ENCODE measurements at regions not wholly inside any gene's neighbourhood (a gene's known extent, or its start where the extent isn't known, plus 50 kb on each side); places are given as distances from the start of the nearest gene placed in this dataset.

DNA sequence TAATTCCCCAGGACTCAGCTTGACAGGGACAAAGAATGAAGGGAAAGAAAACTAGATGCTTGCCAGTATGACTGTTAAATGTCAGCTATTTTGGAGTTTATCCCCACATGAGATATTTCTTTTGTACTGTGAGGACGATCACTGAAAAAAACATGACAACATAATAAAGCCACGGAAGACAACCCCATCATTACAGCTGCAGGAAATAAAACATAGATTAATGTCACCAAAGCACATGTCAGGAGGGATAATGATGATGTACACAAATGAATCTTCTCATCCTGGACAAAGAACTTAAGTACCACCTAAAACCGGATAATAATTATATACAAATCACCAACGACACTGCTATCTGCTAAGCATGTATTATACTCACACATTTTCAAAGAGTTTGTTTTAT is 84.6 kb upstream of the GRIP1 start:
- Histone ChIP-seq H3K27me3 (ENCODE audit: insufficient read depth, low read length, poor library complexity) (peaks cover 5% of the 10 kb centered on the region), H2AFZ (ENCODE audit: low read depth, low read length) (no peak overlapping the region), H3K9me3 (ENCODE audit: insufficient read depth, low read length, severe bottlenecking) (no peaks in the 10 kb centered on the region), H4K20me1 (ENCODE audit: insufficient read depth, low read length) (no peaks in the 10 kb centered on the region), H3K27ac (ENCODE audit: low read length) (no peak overlapping the region), H3K4me2 (ENCODE audit: insufficient read depth, low read length) (no peak overlapping the region), H3K4me3 (ENCODE audit: low read depth in 1 of 2, low read length in 2 of 2) (no peak overlapping the region), H3K9ac (ENCODE audit: low read depth, low read length) (no peak overlapping the region), H3K4me1 (ENCODE audit: insufficient read depth, low read length) (peaks cover 6% of the 10 kb centered on the region; the same call in 1 of the 2 replicates), H3K36me3 (ENCODE audit: insufficient read depth, low read length) (no peaks in the 10 kb centered on the region), H3K79me2 (ENCODE audit: insufficient read depth, low read length) (no peaks in the 10 kb centered on the region)
- DNase-seq (no peak), ATAC-seq (ENCODE audit: insufficient read depth, low read depth) (no peak)
- no peak for TF ChIP-seq EZH2 (IDR thresholded peaks at IDR 0.05; ENCODE audit: borderline replicate concordance, low read depth, low read length, severe bottlenecking)
- TF ChIP-seq, protein P1, sequence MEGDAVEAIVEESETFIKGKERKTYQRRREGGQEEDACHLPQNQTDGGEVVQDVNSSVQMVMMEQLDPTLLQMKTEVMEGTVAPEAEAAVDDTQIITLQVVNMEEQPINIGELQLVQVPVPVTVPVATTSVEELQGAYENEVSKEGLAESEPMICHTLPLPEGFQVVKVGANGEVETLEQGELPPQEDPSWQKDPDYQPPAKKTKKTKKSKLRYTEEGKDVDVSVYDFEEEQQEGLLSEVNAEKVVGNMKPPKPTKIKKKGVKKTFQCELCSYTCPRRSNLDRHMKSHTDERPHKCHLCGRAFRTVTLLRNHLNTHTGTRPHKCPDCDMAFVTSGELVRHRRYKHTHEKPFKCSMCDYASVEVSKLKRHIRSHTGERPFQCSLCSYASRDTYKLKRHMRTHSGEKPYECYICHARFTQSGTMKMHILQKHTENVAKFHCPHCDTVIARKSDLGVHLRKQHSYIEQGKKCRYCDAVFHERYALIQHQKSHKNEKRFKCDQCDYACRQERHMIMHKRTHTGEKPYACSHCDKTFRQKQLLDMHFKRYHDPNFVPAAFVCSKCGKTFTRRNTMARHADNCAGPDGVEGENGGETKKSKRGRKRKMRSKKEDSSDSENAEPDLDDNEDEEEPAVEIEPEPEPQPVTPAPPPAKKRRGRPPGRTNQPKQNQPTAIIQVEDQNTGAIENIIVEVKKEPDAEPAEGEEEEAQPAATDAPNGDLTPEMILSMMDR (IDR thresholded peaks at IDR 0.05; ENCODE audit: borderline replicate concordance, extremely low read depth, low read length, poor library complexity, severe bottlenecking): no peak

DNA sequence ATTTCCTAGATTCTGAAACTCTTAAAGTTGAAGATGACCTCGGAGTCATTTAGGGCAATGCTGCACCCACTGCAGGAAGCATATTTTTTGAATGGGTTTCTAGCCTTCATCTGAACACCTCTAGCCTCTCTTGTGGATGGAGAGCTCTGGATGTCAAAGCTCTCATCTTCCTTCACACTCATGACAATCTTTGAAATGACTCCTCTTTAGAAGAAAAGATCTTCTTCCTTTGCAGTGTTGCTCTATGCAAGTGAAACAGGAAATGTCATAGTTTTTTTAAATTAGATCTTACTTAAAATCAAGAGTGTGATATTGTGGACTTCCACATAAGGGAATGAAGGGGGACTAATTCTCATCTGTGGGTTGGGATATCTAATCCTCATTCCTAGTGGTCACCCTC is 86.3 kb upstream of the GRIP1 start:
- no peaks in the 10 kb centered on the region for H3K36me3 ChIP-seq (ENCODE audit: insufficient read depth, low read length)
- H3K4me3 ChIP-seq (ENCODE audit: low read depth in 1 of 2, low read length in 2 of 2): no peak overlapping the region
- H3K4me2 ChIP-seq (ENCODE audit: insufficient read depth, low read length): no peak overlapping the region
- H3K27ac ChIP-seq (ENCODE audit: low read length): no peak overlapping the region
- no peak for ATAC-seq (ENCODE audit: insufficient read depth, low read depth)
- no peak overlapping the region for H3K9ac ChIP-seq (ENCODE audit: low read depth, low read length)
- no peaks in the 10 kb centered on the region for H3K79me2 ChIP-seq (ENCODE audit: insufficient read depth, low read length)
- no peak overlapping the region for H2AFZ ChIP-seq (ENCODE audit: low read depth, low read length)
- H3K9me3 ChIP-seq (ENCODE audit: insufficient read depth, low read length, severe bottlenecking): no peaks in the 10 kb centered on the region
- TF ChIP-seq, protein P1 (IDR thresholded peaks at IDR 0.05; ENCODE audit: borderline replicate concordance, extremely low read depth, low read length, poor library complexity, severe bottlenecking): no peak
- TF ChIP-seq EZH2 (IDR thresholded peaks at IDR 0.05; ENCODE audit: borderline replicate concordance, low read depth, low read length, severe bottlenecking): no peak
- H3K4me1 ChIP-seq (ENCODE audit: insufficient read depth, low read length): peaks cover 6% of the 10 kb centered on the region; the same call in 1 of the 2 replicates
- no peaks in the 10 kb centered on the region for H4K20me1 ChIP-seq (ENCODE audit: insufficient read depth, low read length)
- DNase-seq: no peak
- peaks cover 5% of the 10 kb centered on the region for H3K27me3 ChIP-seq (ENCODE audit: insufficient read depth, low read length, poor library complexity)

- Histone ChIP-seq H3K9me3 (ENCODE audit: insufficient read depth, low read length, severe bottlenecking) (no peaks in the 10 kb centered on the region), H3K36me3 (ENCODE audit: insufficient read depth, low read length) (no peaks in the 10 kb centered on the region), H3K4me3 (ENCODE audit: low read depth in 1 of 2, low read length in 2 of 2) (no peak overlapping the region), H3K4me1 (ENCODE audit: insufficient read depth, low read length) (peaks cover 6% of the 10 kb centered on the region; the same call in 1 of the 2 replicates), H3K9ac (ENCODE audit: low read depth, low read length) (no peak overlapping the region), H3K27ac (ENCODE audit: low read length) (no peak overlapping the region), H3K4me2 (ENCODE audit: insufficient read depth, low read length) (no peak overlapping the region), H2AFZ (ENCODE audit: low read depth, low read length) (no peak overlapping the region), H4K20me1 (ENCODE audit: insufficient read depth, low read length) (no peaks in the 10 kb centered on the region), H3K79me2 (ENCODE audit: insufficient read depth, low read length) (no peaks in the 10 kb centered on the region), H3K27me3 (ENCODE audit: insufficient read depth, low read length, poor library complexity) (peaks cover 5% of the 10 kb centered on the region)
- DNase-seq (no peak), ATAC-seq (ENCODE audit: insufficient read depth, low read depth) (no peak)
- TF ChIP-seq EZH2 (IDR thresholded peaks at IDR 0.05; ENCODE audit: borderline replicate concordance, low read depth, low read length, severe bottlenecking): no peak
- TF ChIP-seq, protein P1 (IDR thresholded peaks at IDR 0.05; ENCODE audit: borderline replicate concordance, extremely low read depth, low read length, poor library complexity, severe bottlenecking): no peak
These were observed 88.7 kb upstream of the GRIP1 start for GRCh38 chr12:66767536-66767935.

GRCh38 chr12:66768293-66768692 is 89.4 kb upstream of the GRIP1 start:
- Histone ChIP-seq H3K9me3 (ENCODE audit: insufficient read depth, low read length, severe bottlenecking) (no peaks in the 10 kb centered on the region), H3K4me2 (ENCODE audit: insufficient read depth, low read length) (no peak overlapping the region), H3K27ac (ENCODE audit: low read length) (no peak overlapping the region), H3K79me2 (ENCODE audit: insufficient read depth, low read length) (no peaks in the 10 kb centered on the region), H2AFZ (ENCODE audit: low read depth, low read length) (no peak overlapping the region), H3K4me3 (ENCODE audit: low read depth in 1 of 2, low read length in 2 of 2) (no peak overlapping the region), H3K9ac (ENCODE audit: low read depth, low read length) (no peak overlapping the region), H4K20me1 (ENCODE audit: insufficient read depth, low read length) (no peaks in the 10 kb centered on the region), H3K27me3 (ENCODE audit: insufficient read depth, low read length, poor library complexity) (peaks cover 5% of the 10 kb centered on the region), H3K36me3 (ENCODE audit: insufficient read depth, low read length) (no peaks in the 10 kb centered on the region), H3K4me1 (ENCODE audit: insufficient read depth, low read length) (peaks cover 6% of the 10 kb centered on the region; the same call in 1 of the 2 replicates)
- no peak for ATAC-seq (ENCODE audit: insufficient read depth, low read depth)
- TF ChIP-seq, protein P1 (IDR thresholded peaks at IDR 0.05; ENCODE audit: borderline replicate concordance, extremely low read depth, low read length, poor library complexity, severe bottlenecking): no peak
- no peak for TF ChIP-seq EZH2 (IDR thresholded peaks at IDR 0.05; ENCODE audit: borderline replicate concordance, low read depth, low read length, severe bottlenecking)
- DNase-seq: no peak
